ENCODE measurements at regions not wholly inside any gene's neighbourhood (a gene's known extent, or its start where the extent isn't known, plus 50 kb on each side); places are given as distances from the start of the nearest gene placed in this dataset.

GRCh38 chr5:119792161-119792799 is 162.9 kb downstream of the FAM170A start:
- no peak for DNase-seq

GRCh38 chr5:119795768-119796167 is 166.4 kb downstream of the FAM170A start:
- no peak for DNase-seq

- DNase-seq, result no peak
Measured at GRCh38 chr5:119801570-119801969, 172.2 kb downstream of the FAM170A start.

GRCh38 chr5:119808024-119808423 is 178.7 kb downstream of the FAM170A start:
- no peak for DNase-seq

GRCh38 chr5:119808474-119808873 is 179.1 kb downstream of the FAM170A start:
- DNase-seq, result no peak

- no peak for DNase-seq
Measured at GRCh38 chr5:119810217-119810616, 180.9 kb downstream of the FAM170A start.

- DNase-seq, result no peak
Measured at GRCh38 chr5:119811458-119811857, 182.1 kb downstream of the FAM170A start.

GRCh38 chr5:119814655-119815054 is 185.3 kb downstream of the FAM170A start:
- no peak for DNase-seq

- DNase-seq, result no peak
Measured at GRCh38 chr5:119816055-119816454, 186.7 kb downstream of the FAM170A start.

GRCh38 chr5:119820016-119820415 is 190.7 kb downstream of the FAM170A start:
- no peak for DNase-seq

- DNase-seq, result no peak
Measured at GRCh38 chr5:119820608-119821007, 191.2 kb downstream of the FAM170A start.

GRCh38 chr5:119828541-119828940 is 199.2 kb downstream of the FAM170A start:
- DNase-seq, result no peak

- DNase-seq, result no peak
Measured at GRCh38 chr5:119829341-119829740, 200.0 kb downstream of the FAM170A start.

GRCh38 chr5:119833176-119833575 is 203.8 kb downstream of the FAM170A start:
- no peak for DNase-seq

- DNase-seq, result no peak
Measured at GRCh38 chr5:119840175-119840574, 210.8 kb downstream of the FAM170A start.

- DNase-seq, result no peak
Measured at GRCh38 chr5:119852140-119852539, 222.8 kb downstream of the FAM170A start.

- DNase-seq, result no peak
Measured at GRCh38 chr5:119860463-119860862, 231.1 kb downstream of the FAM170A start.

GRCh38 chr5:119862619-119863018 is 233.3 kb downstream of the FAM170A start:
- DNase-seq, result no peak

- DNase-seq, result no peak
Measured at GRCh38 chr5:119864286-119864685, 234.9 kb downstream of the FAM170A start.

- no peak for DNase-seq
Measured at GRCh38 chr5:119873611-119874010, 244.3 kb downstream of the FAM170A start.

GRCh38 chr5:119876522-119876921 is 247.2 kb downstream of the FAM170A start:
- DNase-seq, result no peak

- DNase-seq, result no peak
Measured at GRCh38 chr5:119878712-119879111, 249.4 kb downstream of the FAM170A start.

- no peak for DNase-seq
Measured at GRCh38 chr5:119879446-119879845, 250.1 kb downstream of the FAM170A start.

GRCh38 chr5:119895066-119895465 is 265.7 kb downstream of the FAM170A start:
- no peak for DNase-seq

- DNase-seq, result no peak
Measured at GRCh38 chr5:119896826-119897536, 267.6 kb downstream of the FAM170A start.
